ENCODE measurements at regions not wholly inside any gene's neighbourhood (a gene's known extent, or its start where the extent isn't known, plus 50 kb on each side); places are given as distances from the start of the nearest gene placed in this dataset.

DNA sequence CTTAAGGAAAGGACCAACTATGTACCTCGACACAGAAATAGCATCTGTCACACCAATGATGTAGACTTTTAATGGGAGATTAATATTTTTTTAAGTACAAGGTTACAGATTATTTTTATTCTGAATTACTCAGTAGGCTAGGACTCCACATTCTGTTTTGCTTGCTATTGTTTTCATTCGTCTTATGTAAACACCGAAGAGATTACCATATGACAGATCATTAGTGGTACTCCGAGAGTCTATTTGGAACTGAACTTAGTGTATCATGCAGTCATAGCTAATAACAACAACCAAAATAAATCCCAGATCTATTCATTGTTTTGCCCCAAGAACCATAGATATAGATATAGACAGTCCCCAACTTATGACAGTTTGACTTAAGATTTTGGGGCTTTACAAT lies 139.7 kb upstream of the SPRY1 start:
- TF ChIP-seq CTCF (IDR thresholded peaks at IDR 0.05) (no peak), POLR2AphosphoS5 (IDR thresholded peaks at IDR 0.05) (no peak), POLR2A (IDR thresholded peaks at IDR 0.05; ENCODE audit: low read depth) (no peak), EP300 (IDR thresholded peaks at IDR 0.05) (no peak)

All from esophagus muscularis mucosa (tissue), 4 donors.